Neural progenitor cell (in vitro differentiated cells): ENCODE measurements at regions not wholly inside any gene's neighbourhood (a gene's known extent, or its start where the extent isn't known, plus 50 kb on each side); places are given as distances from the start of the nearest gene placed in this dataset.

ENCODE experiments used
- CTCF ChIP-seq: fragments of 200-600 bp; sonication (generic); IDR thresholded peaks from 2 replicates; pipeline ENCODE4 v1.5.1; 2017; ENCODE audit warnings: antibody characterized with exemption, mild to moderate bottlenecking
- EZH2 ChIP-seq: fragments of 200-600 bp; sonication (generic); IDR thresholded peaks from 2 replicates; pipeline ENCODE4 v1.6.1; 2017; ENCODE audit warnings: antibody characterized with exemption, mild to moderate bottlenecking, moderate library complexity

GRCh38 chr4:96599752-96600151 lies 759.9 kb downstream of the PDHA2 start:
- TF ChIP-seq CTCF (no peak), EZH2 (no peak)
